Stimulated activated CD4-positive, alpha-beta T cell treated with anti-CD3 and anti-CD28 coated beads, Interleukin-4, amount 100 ng/mL, for 1 hour (primary cell): ENCODE measurements at regions not wholly inside any gene's neighbourhood (a gene's known extent, or its start where the extent isn't known, plus 50 kb on each side); places are given as distances from the start of the nearest gene placed in this dataset.
"Not testable (repeated sequence)": the region's sequence is repeated elsewhere in the genome, so short reads cannot be mapped to it uniquely, and the experiment has no call there.

Experiments used
- DNase-seq: peaks from one replicate; pipeline ENCODE4 v3.0.0-alpha.2; 2020

GRCh38 chr6:40831381-40831780 is 207.6 kb downstream of the UNC5CL start:
- no peak for DNase-seq

GRCh38 chr6:40825102-40825501 is 213.9 kb downstream of the UNC5CL start:
- no peak for DNase-seq

GRCh38 chr6:40823917-40824891 is 214.8 kb downstream of the UNC5CL start:
- DNase-seq: not testable (repeated sequence)

- DNase-seq: no peak
Measured at GRCh38 chr6:40822619-40823018, 216.4 kb downstream of the UNC5CL start.

- DNase-seq: no peak
Measured at GRCh38 chr6:40819182-40819834, 219.7 kb downstream of the UNC5CL start.

- no peak for DNase-seq
Measured at GRCh38 chr6:40817369-40817768, 221.7 kb downstream of the UNC5CL start.

GRCh38 chr6:40816601-40817000 is 222.4 kb downstream of the UNC5CL start:
- no peak for DNase-seq

- DNase-seq: no peak
Measured at GRCh38 chr6:40815731-40816130, 223.3 kb downstream of the UNC5CL start.

- no peak for DNase-seq
Measured at GRCh38 chr6:40810171-40810570, 223.0 kb upstream of the LRFN2 start.

- no peak for DNase-seq
Measured at GRCh38 chr6:40809627-40810026, 222.5 kb upstream of the LRFN2 start.

- DNase-seq: no peak
Measured at GRCh38 chr6:40807484-40807883, 220.3 kb upstream of the LRFN2 start.

- DNase-seq: no peak
Measured at GRCh38 chr6:40806256-40806864, 219.2 kb upstream of the LRFN2 start.

- no peak for DNase-seq
Measured at GRCh38 chr6:40805336-40805735, 218.2 kb upstream of the LRFN2 start.

GRCh38 chr6:40804905-40805304 is 217.7 kb upstream of the LRFN2 start:
- DNase-seq: no peak

GRCh38 chr6:40803897-40804702 is 216.9 kb upstream of the LRFN2 start:
- DNase-seq: no peak

GRCh38 chr6:40802481-40802880 is 215.3 kb upstream of the LRFN2 start:
- DNase-seq: no peak

GRCh38 chr6:40799296-40800140 is 212.4 kb upstream of the LRFN2 start:
- no peak for DNase-seq

GRCh38 chr6:40798069-40798770 is 211.1 kb upstream of the LRFN2 start:
- no peak for DNase-seq

- no peak for DNase-seq
Measured at GRCh38 chr6:40796260-40797221, 209.4 kb upstream of the LRFN2 start.

- no peak for DNase-seq
Measured at GRCh38 chr6:40794586-40794985, 207.4 kb upstream of the LRFN2 start.
